Endodermal cell (in vitro differentiated cells): ENCODE measurements at regions not wholly inside any gene's neighbourhood (a gene's known extent, or its start where the extent isn't known, plus 50 kb on each side); places are given as distances from the start of the nearest gene placed in this dataset.

Source experiments
- DNase-seq: peaks from one replicate; pipeline ENCODE4 v3.0.0-alpha.2; 2017
- H3K27ac ChIP-seq: 2 replicates; pipeline ENCODE4 v1.5.1; 2013; ENCODE audit warnings: mild to moderate bottlenecking, low read depth, low read length, moderate library complexity
- H3K27me3 ChIP-seq: 2 replicates; pipeline ENCODE4 v1.6.1; 2013; ENCODE audit warnings: mild to moderate bottlenecking, low read length, moderate library complexity; ENCODE audit not compliant: insufficient read depth, control insufficient read depth, poor library complexity, severe bottlenecking
- H3K36me3 ChIP-seq: 2 replicates; pipeline ENCODE4 v1.7.0; 2013; ENCODE audit warnings: mild to moderate bottlenecking, low read length, moderate library complexity; ENCODE audit not compliant: control insufficient read depth, insufficient read depth
- H3K4me1 ChIP-seq: one replicate; pipeline ENCODE4 v1.7.0; 2013; ENCODE audit warnings: low read length; ENCODE audit not compliant: control insufficient read depth, insufficient read depth
- H3K4me3 ChIP-seq: 2 replicates; pipeline ENCODE4 v1.5.1; 2013; ENCODE audit warnings: mild to moderate bottlenecking, low read length, moderate library complexity
- H3K9ac ChIP-seq: 2 replicates; pipeline ENCODE4 v1.6.1; 2013; ENCODE audit warnings: mild to moderate bottlenecking, low read length, moderate library complexity; ENCODE audit not compliant: poor library complexity, severe bottlenecking; ENCODE audit errors: extremely low read depth
- H3K9me3 ChIP-seq: 2 replicates; pipeline ENCODE4 v1.6.1; 2013; ENCODE audit warnings: mild to moderate bottlenecking, low read length, moderate library complexity; ENCODE audit not compliant: control insufficient read depth
- H3K27ac Mint-ChIP-seq: 2 replicates; pipeline ENCODE4 v1.8.0; 2020; ENCODE audit warnings: mixed read lengths
- H3K27me3 Mint-ChIP-seq: 2 replicates; pipeline ENCODE4 v1.8.0; 2021; ENCODE audit warnings: mild to moderate bottlenecking, mixed read lengths; ENCODE audit not compliant: insufficient read depth
- H3K36me3 Mint-ChIP-seq: 2 replicates; pipeline ENCODE4 v1.8.0; 2020; ENCODE audit warnings: low read depth, mixed read lengths
- H3K4me1 Mint-ChIP-seq: 2 replicates; pipeline ENCODE4 v1.8.0; 2020; ENCODE audit warnings: mixed read lengths
- H3K4me3 Mint-ChIP-seq: 2 replicates; pipeline ENCODE4 v1.8.0; 2020; ENCODE audit warnings: mild to moderate bottlenecking, moderate library complexity, mixed read lengths
- H3K9me3 Mint-ChIP-seq: 2 replicates; pipeline ENCODE4 v1.8.0; 2020; ENCODE audit warnings: mild to moderate bottlenecking, mixed read lengths
- CTCF ChIP-seq: fragments of 200-600 bp; sonication (generic); conservative IDR thresholded peaks from 2 replicates; pipeline ENCODE4 v1.5.0; 2021; ENCODE audit warnings: antibody characterized with exemption, mild to moderate bottlenecking
- WGBS, 2 experiments: methylation state at CpG; one replicate each; pipeline versions ENCODE4 v1.1.5 to v1.1.7; 2013; ENCODE audit warnings: missing lambda C conversion rate in 2 of 2, mixed read lengths in 1 of 2; ENCODE audit not compliant: insufficient coverage in 1 of 2, insufficient read length in 1 of 2; 5-methylcytosine and 5-hydroxymethylcytosine counted together

- no peaks in the 10 kb centered on the region for H3K36me3 Mint-ChIP-seq
- no peaks in the 10 kb centered on the region for H3K27me3 ChIP-seq
- H3K27ac ChIP-seq = no peak overlapping the region
- peaks cover 13% of the 10 kb centered on the region for H3K4me1 Mint-ChIP-seq
- H3K4me1 ChIP-seq = no peaks in the 10 kb centered on the region
- DNase-seq = no peak
- H3K36me3 ChIP-seq = no peaks in the 10 kb centered on the region
- TF ChIP-seq CTCF = no peak
- no peaks in the 10 kb centered on the region for H3K27me3 Mint-ChIP-seq
- H3K4me3 Mint-ChIP-seq = no peak overlapping the region
- H3K9me3 Mint-ChIP-seq = peaks cover 23% of the 10 kb centered on the region
- no peak overlapping the region for H3K4me3 ChIP-seq
- WGBS, 2 experiments = 87 to 100% methylated on average over 2 to 3 of the region's 3 CpGs
- H3K9me3 ChIP-seq = peaks cover 5% of the 10 kb centered on the region
- H3K27ac Mint-ChIP-seq = no peak overlapping the region
- no peak overlapping the region for H3K9ac ChIP-seq
These were observed 2294.1 kb downstream of the NCAM2 start for GRCh38 chr21:23292292-23292691.

GRCh38 chr21:23281917-23282316 lies 2283.7 kb downstream of the NCAM2 start:
- Histone ChIP-seq H3K9me3 (no peaks in the 10 kb centered on the region), H3K4me1 (no peaks in the 10 kb centered on the region), H3K27ac (no peak overlapping the region), H3K36me3 (no peaks in the 10 kb centered on the region), H3K4me3 (no peak overlapping the region), H3K9ac (no peak overlapping the region), H3K27me3 (no peaks in the 10 kb centered on the region)
- no peaks in the 10 kb centered on the region for H3K9me3 Mint-ChIP-seq
- 82% methylated on average over 2 of the region's 2 CpGs; no CpG with 5 or more reads in 1 of the 2 experiments for WGBS, 2 experiments
- H3K4me1 Mint-ChIP-seq = no peaks in the 10 kb centered on the region
- no peak overlapping the region for H3K4me3 Mint-ChIP-seq
- no peaks in the 10 kb centered on the region for H3K36me3 Mint-ChIP-seq
- no peak overlapping the region for H3K27ac Mint-ChIP-seq
- no peak for TF ChIP-seq CTCF
- H3K27me3 Mint-ChIP-seq = no peaks in the 10 kb centered on the region
- no peak for DNase-seq

- TF ChIP-seq CTCF = no peak
- no peak overlapping the region for H3K4me3 ChIP-seq
- Mint-ChIP-seq H3K4me1 (peaks cover 5% of the 10 kb centered on the region), H3K36me3 (no peaks in the 10 kb centered on the region), H3K9me3 (no peaks in the 10 kb centered on the region), H3K4me3 (no peak overlapping the region), H3K27ac (no peak overlapping the region), H3K27me3 (no peaks in the 10 kb centered on the region)
- H3K36me3 ChIP-seq = no peaks in the 10 kb centered on the region
- no peak overlapping the region for H3K27ac ChIP-seq
- H3K4me1 ChIP-seq = no peaks in the 10 kb centered on the region
- WGBS, 2 experiments = 94% methylated on average over 1 of the region's 1 CpG; no CpG with 5 or more reads in 1 of the 2 experiments
- no peak for DNase-seq
- no peaks in the 10 kb centered on the region for H3K9me3 ChIP-seq
- H3K27me3 ChIP-seq = no peaks in the 10 kb centered on the region
- H3K9ac ChIP-seq = no peak overlapping the region
These were observed 2251.6 kb downstream of the NCAM2 start for GRCh38 chr21:23249760-23250159.
